HepG2 (cell line): ENCODE measurements at regions not wholly inside any gene's neighbourhood (a gene's known extent, or its start where the extent isn't known, plus 50 kb on each side); places are given as distances from the start of the nearest gene placed in this dataset.

ENCODE experiments used
- ATAC-seq: fragments of 200-7000 bp; cut with Tn5 transposase; 3 replicates; pipeline ENCODE4 v1.9.1; 2020; ENCODE audit warnings: mild to moderate bottlenecking, moderate library complexity
- BruUV-seq: library from RNA; stranded (reverse); fragments of 400-500 nt; replicated peaks from 2 replicates; lab custom pipeline; 2021; lab: Mats Ljungman, UMichigan
- CTCF ChIA-PET: fragments of 300-600 bp; formaldehyde crosslinking; extraction: SDS; loops from one replicate; lab custom pipeline; 2021; ENCODE audit warnings: low total read pairs, inconsistent platforms, low intra/inter-chr PET ratio; lab: Yijun Ruan, JAX
- POLR2A ChIA-PET: fragments of 350-600 bp; sonication (Branson Sonifier 250); formaldehyde crosslinking; loops from one replicate; lab custom pipeline; 2020; ENCODE audit warnings: antibody characterized with exemption, inconsistent platforms; lab: Yijun Ruan, JAX
- DNase-seq: peaks from one replicate; pipeline ENCODE4 v3.0.0-alpha.2; 2015; ENCODE audit warnings: low spot score
- FAIRE-seq: peaks from 3 replicates; lab custom pipeline; 2011; peaks lifted over from hg19 to GRCh38; lab: Jason Lieb, UNC
- H2AFZ ChIP-seq: one replicate; pipeline ENCODE4 v1.6.1; 2011; ENCODE audit warnings: low read length, inconsistent platforms
- H3K27ac ChIP-seq: fragments of 300-600 bp; 3 replicates; pipeline ENCODE4 v1.8.0; 2011; ENCODE audit warnings: mixed run types, mild to moderate bottlenecking, mixed read lengths, low read length, inconsistent platforms; ENCODE audit not compliant: insufficient read depth; ENCODE audit errors: extremely low read length
- H3K27me3 ChIP-seq, 2 experiments: fragments of 200-600 bp in 1 of 2; 2 replicates in 1 of 2; 3 replicates in 1 of 2; pipeline versions ENCODE4 v1.6.0 to v1.8.0; 2011; ENCODE audit warnings: low read length in 2 of 2, mild to moderate bottlenecking in 2 of 2, moderate library complexity in 2 of 2, inconsistent platforms in 1 of 2; ENCODE audit not compliant: insufficient read depth in 2 of 2, control insufficient read depth in 1 of 2
- H3K36me3 ChIP-seq, 2 experiments: fragments of 200-600 bp in 1 of 2; replicated peaks in 1 of 2; 2 replicates in 1 of 2; 3 replicates in 1 of 2; pipeline versions ENCODE4 v1.5.1 to v1.8.0; 2011; ENCODE audit warnings: low read length in 2 of 2, inconsistent platforms in 1 of 2; ENCODE audit not compliant: insufficient read depth in 2 of 2, control insufficient read depth in 1 of 2
- H3K4me1 ChIP-seq: 2 replicates; pipeline ENCODE4 v1.5.1; 2012; ENCODE audit warnings: low read length, inconsistent platforms; ENCODE audit not compliant: insufficient read depth
- H3K4me2 ChIP-seq: 2 replicates; pipeline ENCODE4 v1.6.0; 2011; ENCODE audit warnings: low read depth, low read length, inconsistent platforms
- H3K4me3 ChIP-seq, 3 experiments: fragments of 200-600 bp in 1 of 3; sonication (generic), shearing (Covaris generic) in 1 of 3; replicated peaks in 1 of 3; 2 replicates each; pipeline ENCODE4 v1.5.1; 2011 to 2016; ENCODE audit warnings: low read length in 3 of 3, inconsistent platforms in 2 of 3, low read depth in 2 of 3, mild to moderate bottlenecking in 2 of 3, control low read depth in 1 of 3, mixed read lengths in 1 of 3; ENCODE audit not compliant: insufficient read depth in 1 of 3
- H3K79me2 ChIP-seq: one replicate; pipeline ENCODE4 v1.6.1; 2011; ENCODE audit warnings: low read length, inconsistent platforms; ENCODE audit not compliant: insufficient read depth
- H3K9ac ChIP-seq: 2 replicates; pipeline ENCODE4 v1.6.0; 2011; ENCODE audit warnings: mild to moderate bottlenecking, low read depth, low read length, inconsistent platforms; ENCODE audit not compliant: insufficient read depth
- H3K9me3 ChIP-seq: 2 replicates; pipeline ENCODE4 v1.5.1; 2012; ENCODE audit warnings: mild to moderate bottlenecking, low read length
- H4K20me1 ChIP-seq: 2 replicates; pipeline ENCODE4 v1.6.0; 2011; ENCODE audit warnings: inconsistent platforms, mild to moderate bottlenecking, low read length, moderate library complexity; ENCODE audit not compliant: insufficient read depth
- FOSL1 ChIP-seq: sonication (generic); formaldehyde crosslinking; IDR thresholded peaks from 2 replicates; pipeline ENCODE4 v1.9.0; 2021; ENCODE audit warnings: missing genetic modification reagents, borderline replicate concordance
- GTF3A ChIP-seq: sonication (generic); formaldehyde crosslinking; conservative IDR thresholded peaks from 2 replicates; pipeline ENCODE4 v1.4.0; 2020; ENCODE audit warnings: mild to moderate bottlenecking, missing genetic modification reagents
- HMG20A ChIP-seq: IDR thresholded peaks from 2 replicates; pipeline ENCODE4 v1.6.1; 2016; ENCODE audit warnings: borderline replicate concordance
- PAF1 ChIP-seq: IDR thresholded peaks from 2 replicates; pipeline ENCODE4 v1.6.1; 2016; ENCODE audit warnings: missing genetic modification reagents, missing compliant biosample characterization
- SIN3A ChIP-seq: IDR thresholded peaks from 2 replicates; pipeline ENCODE4 v1.6.1; 2011; ENCODE audit warnings: low read depth, mild to moderate bottlenecking, control low read depth, low read length, borderline replicate concordance
- ZBTB26 ChIP-seq: IDR thresholded peaks from 2 replicates; pipeline ENCODE4 v1.6.1; 2016; ENCODE audit warnings: missing compliant biosample characterization, missing genetic modification reagents, borderline replicate concordance
- ZBTB37 ChIP-seq: sonication (generic); formaldehyde crosslinking; IDR thresholded peaks from 2 replicates; pipeline ENCODE4 v1.4.0; 2020; ENCODE audit warnings: mild to moderate bottlenecking, missing genetic modification reagents
- ZFP62 ChIP-seq: sonication (generic); formaldehyde crosslinking; IDR thresholded peaks from 2 replicates; pipeline ENCODE4 v1.4.0; 2020; ENCODE audit warnings: missing genetic modification reagents
- ZNF138 ChIP-seq: sonication (generic); formaldehyde crosslinking; IDR thresholded peaks from 2 replicates; pipeline ENCODE4 v1.5.0; 2020; ENCODE audit warnings: mild to moderate bottlenecking, low read depth, missing genetic modification reagents
- ZNF557 ChIP-seq: sonication (generic); formaldehyde crosslinking; IDR thresholded peaks from 2 replicates; pipeline ENCODE4 v1.4.0; 2020; ENCODE audit warnings: missing genetic modification reagents
- ZNF780A ChIP-seq: sonication (generic); formaldehyde crosslinking; IDR thresholded peaks from 2 replicates; pipeline ENCODE4 v1.8.0; 2022; ENCODE audit warnings: mild to moderate bottlenecking, missing genetic modification reagents, moderate library complexity
- WGBS: methylation state at CpG from one replicate; pipeline ENCODE4 v1.1.6; 2017; ENCODE audit warnings: low lambda C conversion rate; 5-methylcytosine and 5-hydroxymethylcytosine counted together
- in situ Hi-C: cut with HindIII; loops from 2 replicates; pipeline ENCODE4 v1.10.0; 2017; ENCODE audit warnings: low pct_unique_long_range_greater_than_20kb; ENCODE audit not compliant: extremely low pct_ligation_motif_present
- intact Hi-C: fragments of 100-400 bp; cut with micrococcal nuclease; formaldehyde crosslinking; loops from one replicate; pipeline ENCODE4 v1.10.0; 2022; ENCODE audit not compliant: unreplicated experiment
- TF ChIP-seq, protein P1 (sequence below): sonication (generic); formaldehyde crosslinking; IDR thresholded peaks from 2 replicates; pipeline ENCODE4 v1.4.0; 2020; ENCODE audit warnings: missing genetic modification reagents

DNA sequence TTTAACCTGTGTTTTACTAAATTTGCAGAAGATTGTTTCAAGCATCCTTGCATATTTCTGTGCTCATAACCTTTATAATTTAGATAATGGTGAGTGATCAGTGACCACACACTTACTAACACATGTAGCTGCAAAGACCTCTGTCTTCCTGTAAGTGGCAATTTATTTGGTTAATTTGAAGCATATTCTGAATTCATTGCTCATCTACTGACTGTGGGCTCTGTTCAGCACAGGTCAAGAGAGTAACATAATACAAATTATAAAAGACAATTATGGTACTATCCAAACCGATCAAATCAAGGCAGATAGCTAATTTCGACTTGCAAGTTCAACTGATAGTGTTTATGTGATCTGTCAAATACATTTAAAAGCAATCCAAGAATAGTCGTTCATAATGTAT, 223.9 kb upstream of the FAM98A start:
- CTCF ChIA-PET: no interaction called here
- no peaks in the 10 kb centered on the region for H3K4me1 ChIP-seq
- H3K9me3 ChIP-seq: peaks cover 7% of the 10 kb centered on the region; the same call in 1 of the 2 replicates
- H3K4me3 ChIP-seq: no peak overlapping the region
- no TSS peak for BruUV-seq
- no peak overlapping the region for H3K9ac ChIP-seq
- no peak overlapping the region for H3K27ac ChIP-seq
- no peak overlapping the region for H2AFZ ChIP-seq
- intact Hi-C loops (no loop called here), in situ Hi-C loops (no loop called here)
- ATAC-seq (no peak), DNase-seq (no peak), FAIRE-seq (no peak)
- H3K27me3 ChIP-seq: no peaks in the 10 kb centered on the region
- no peaks in the 10 kb centered on the region for H3K36me3 ChIP-seq
- POLR2A ChIA-PET: no interaction called here
- TF ChIP-seq SIN3A (no peak), ZNF557 (CRISPR knock-in tag) (no peak), ZNF138 (CRISPR knock-in tag) (no peak), ZNF780A (CRISPR knock-in tag) (no peak), ZBTB37 (CRISPR knock-in tag) (no peak), HMG20A (CRISPR knock-in tag) (no peak), GTF3A (CRISPR knock-in tag) (no peak), ZFP62 (CRISPR knock-in tag) (no peak), ZBTB26 (CRISPR knock-in tag) (no peak), FOSL1 (no peak), PAF1 (CRISPR knock-in tag) (no peak)
- TF ChIP-seq, protein P1, sequence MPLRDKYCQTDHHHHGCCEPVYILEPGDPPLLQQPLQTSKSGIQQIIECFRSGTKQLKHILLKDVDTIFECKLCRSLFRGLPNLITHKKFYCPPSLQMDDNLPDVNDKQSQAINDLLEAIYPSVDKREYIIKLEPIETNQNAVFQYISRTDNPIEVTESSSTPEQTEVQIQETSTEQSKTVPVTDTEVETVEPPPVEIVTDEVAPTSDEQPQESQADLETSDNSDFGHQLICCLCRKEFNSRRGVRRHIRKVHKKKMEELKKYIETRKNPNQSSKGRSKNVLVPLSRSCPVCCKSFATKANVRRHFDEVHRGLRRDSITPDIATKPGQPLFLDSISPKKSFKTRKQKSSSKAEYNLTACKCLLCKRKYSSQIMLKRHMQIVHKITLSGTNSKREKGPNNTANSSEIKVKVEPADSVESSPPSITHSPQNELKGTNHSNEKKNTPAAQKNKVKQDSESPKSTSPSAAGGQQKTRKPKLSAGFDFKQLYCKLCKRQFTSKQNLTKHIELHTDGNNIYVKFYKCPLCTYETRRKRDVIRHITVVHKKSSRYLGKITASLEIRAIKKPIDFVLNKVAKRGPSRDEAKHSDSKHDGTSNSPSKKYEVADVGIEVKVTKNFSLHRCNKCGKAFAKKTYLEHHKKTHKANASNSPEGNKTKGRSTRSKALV (CRISPR knock-in tag): no peak
- no peaks in the 10 kb centered on the region for H3K79me2 ChIP-seq
- WGBS: 7% methylated on average over 3 of the region's 3 CpGs
- no peak overlapping the region for H3K4me2 ChIP-seq
- H4K20me1 ChIP-seq: no peaks in the 10 kb centered on the region
